ENCODE measurements at regions not wholly inside any gene's neighbourhood (a gene's known extent, or its start where the extent isn't known, plus 50 kb on each side); places are given as distances from the start of the nearest gene placed in this dataset.

- Histone ChIP-seq H3K4me1 (ENCODE audit: insufficient read depth, low read length) (no peaks in the 10 kb centered on the region), H3K4me2 (ENCODE audit: low read depth, low read length) (no peak overlapping the region), H3K9me3 (ENCODE audit: low read length) (no peaks in the 10 kb centered on the region), H2AFZ (ENCODE audit: low read length) (no peak overlapping the region), H3K27me3 (ENCODE audit: control insufficient read depth in 1 of 2, insufficient read depth in 2 of 2, low read length in 2 of 2) (no peaks in the 10 kb centered on the region), H3K4me3 (replicated peaks in 1 of 3; ENCODE audit: insufficient read depth in 1 of 3, low read depth in 2 of 3, low read length in 3 of 3) (no peak overlapping the region), H3K79me2 (ENCODE audit: insufficient read depth, low read length) (no peaks in the 10 kb centered on the region), H3K9ac (ENCODE audit: insufficient read depth, low read depth, low read length) (no peak overlapping the region), H3K27ac (ENCODE audit: extremely low read length, insufficient read depth, low read length) (no peak overlapping the region), H4K20me1 (ENCODE audit: insufficient read depth, low read length) (no peaks in the 10 kb centered on the region), H3K36me3 (replicated peaks in 1 of 2; ENCODE audit: control insufficient read depth in 1 of 2, insufficient read depth in 2 of 2, low read length in 2 of 2) (no peaks in the 10 kb centered on the region)
- in situ Hi-C loops (cut with HindIII; ENCODE audit: extremely low pct_ligation_motif_present, low pct_unique_long_range_greater_than_20kb) (no loop called here), intact Hi-C loops (cut with micrococcal nuclease; ENCODE audit: unreplicated experiment) (no loop called here)
- FAIRE-seq (no peak), DNase-seq (ENCODE audit: low spot score) (no peak), ATAC-seq (no peak)
- 89% methylated on average over 3 of the region's 3 CpGs for WGBS (ENCODE audit: low lambda C conversion rate)
- CTCF ChIA-PET (ENCODE audit: low intra/inter-chr PET ratio, low total read pairs) = no interaction called here
- POLR2A ChIA-PET = no interaction called here
- TF ChIP-seq ZNF800 (CRISPR knock-in tag; IDR thresholded peaks at IDR 0.05) (no peak), MAF1 (CRISPR knock-in tag; IDR thresholded peaks at IDR 0.05; ENCODE audit: borderline replicate concordance) (no peak), ZNF543 (CRISPR knock-in tag; IDR thresholded peaks at IDR 0.05) (no peak), ZNF230 (CRISPR knock-in tag; IDR thresholded peaks at IDR 0.05) (no peak), JUN (CRISPR knock-in tag; IDR thresholded peaks at IDR 0.05) (no peak), SP1 (IDR thresholded peaks at IDR 0.05) (no peak), SP1 (CRISPR knock-in tag; IDR thresholded peaks at IDR 0.05) (no peak), PAX8 (CRISPR knock-in tag; IDR thresholded peaks at IDR 0.05; ENCODE audit: borderline replicate concordance) (no peak)
- BruUV-seq (replicated peaks) = no TSS peak
These were observed 305.6 kb upstream of the STT3B start for GRCh38 chr3:31227131-31227562.

All from HepG2 (cell line).